Vagina (tissue), 2 donors: ENCODE measurements at regions not wholly inside any gene's neighbourhood (a gene's known extent, or its start where the extent isn't known, plus 50 kb on each side); places are given as distances from the start of the nearest gene placed in this dataset.

Experiments used
- DNase-seq, 2 donors: peaks; one replicate each; pipeline ENCODE4 v3.0.0-alpha.2; 2017; ENCODE audit errors: extremely low spot score in 2 of 2
- H3K27ac ChIP-seq: fragments of 200-600 bp; sonication (generic); one replicate; pipeline ENCODE4 v1.5.1; 2019
- H3K27me3 ChIP-seq: fragments of 200-600 bp; sonication (generic); one replicate; pipeline ENCODE4 v1.5.1; 2019
- H3K36me3 ChIP-seq, 2 donors: fragments of 200-600 bp; sonication (generic); one replicate each; pipeline ENCODE4 v1.5.1; 2017 to 2019
- H3K4me1 ChIP-seq: fragments of 200-600 bp; sonication (generic); one replicate; pipeline ENCODE4 v1.5.1; 2019
- H3K4me3 ChIP-seq, 2 donors: fragments of 200-600 bp; sonication (generic); 1 replicate in 1 of 2; 2 replicates in 1 of 2; pipeline ENCODE4 v1.5.1; 2016 to 2019
- H3K9me3 ChIP-seq: fragments of 200-600 bp; sonication (generic); one replicate; pipeline ENCODE4 v1.5.1; 2019
- POLR2A ChIP-seq, 2 donors: fragments of 450-650 bp; IDR thresholded peaks; one replicate each; pipeline ENCODE4 v1.6.1; 2017; ENCODE audit warnings: antibody characterized with exemption in 2 of 2, mild to moderate bottlenecking in 2 of 2, moderate library complexity in 2 of 2
- POLR2AphosphoS5 ChIP-seq, 2 donors: sonication (generic); formaldehyde crosslinking; IDR thresholded peaks; one replicate each; pipeline ENCODE4 v1.9.0; 2017; ENCODE audit warnings: antibody characterized with exemption in 2 of 2, mild to moderate bottlenecking in 2 of 2, low read depth in 1 of 2; ENCODE audit not compliant: insufficient read depth in 1 of 2
- intact Hi-C: fragments of 100-400 bp; cut with DNase I; formaldehyde crosslinking; loops from one replicate; pipeline ENCODE4 v1.15.1; 2023
- TF ChIP-seq, protein P1 (sequence below), 3 experiments: fragments of 450-650 bp in 2 of 3; fragments of 200-600 bp in 1 of 3; sonication (generic) in 1 of 3; IDR thresholded peaks; one replicate each; pipeline ENCODE4 v1.5.1; 2017 to 2019; ENCODE audit warnings: antibody characterized with exemption in 3 of 3, mild to moderate bottlenecking in 2 of 3, moderate library complexity in 2 of 3

DNA sequence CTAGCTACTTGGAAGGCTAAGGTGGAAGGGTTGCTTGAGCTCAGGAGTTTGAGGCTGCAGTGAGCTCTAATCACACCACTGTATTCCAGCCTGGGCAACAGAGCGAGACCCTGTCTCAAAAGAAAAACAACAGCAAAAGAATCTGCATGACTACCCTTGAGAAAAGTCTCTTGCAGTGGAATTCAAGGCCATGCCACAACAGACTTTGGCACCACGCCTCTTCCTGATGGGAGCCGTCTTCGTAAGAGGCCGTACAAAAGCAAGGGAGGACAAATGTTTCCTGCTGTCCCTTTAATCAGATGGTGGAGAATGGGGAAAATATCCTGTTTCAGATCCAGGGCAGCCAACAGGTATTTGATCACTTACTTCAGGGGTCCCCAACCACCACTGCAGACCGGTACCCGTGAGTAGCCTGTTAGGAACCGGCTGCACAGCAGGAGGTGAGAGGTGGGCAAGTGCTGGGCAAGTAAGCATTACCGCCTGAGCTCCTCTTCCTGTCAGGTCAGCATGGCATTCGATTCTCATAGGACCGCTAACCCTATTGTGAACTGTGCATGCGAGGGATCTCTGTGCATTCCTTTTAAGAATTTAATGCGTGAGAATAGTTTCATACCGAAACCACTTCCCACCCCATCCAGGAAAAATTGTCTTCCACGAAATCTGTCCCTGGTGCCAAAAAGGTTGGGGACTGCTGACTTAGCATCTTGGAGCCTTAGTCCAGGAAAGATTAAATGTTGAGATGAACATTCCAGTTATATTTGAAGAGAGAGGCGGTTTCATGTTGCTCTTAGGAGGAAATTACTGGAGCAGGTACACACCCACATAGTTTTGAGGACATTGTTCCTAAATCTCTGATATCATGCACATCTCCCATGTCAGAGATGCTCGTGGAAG is 94.4 kb upstream of the XPO1 start:
- TF ChIP-seq, protein P1, sequence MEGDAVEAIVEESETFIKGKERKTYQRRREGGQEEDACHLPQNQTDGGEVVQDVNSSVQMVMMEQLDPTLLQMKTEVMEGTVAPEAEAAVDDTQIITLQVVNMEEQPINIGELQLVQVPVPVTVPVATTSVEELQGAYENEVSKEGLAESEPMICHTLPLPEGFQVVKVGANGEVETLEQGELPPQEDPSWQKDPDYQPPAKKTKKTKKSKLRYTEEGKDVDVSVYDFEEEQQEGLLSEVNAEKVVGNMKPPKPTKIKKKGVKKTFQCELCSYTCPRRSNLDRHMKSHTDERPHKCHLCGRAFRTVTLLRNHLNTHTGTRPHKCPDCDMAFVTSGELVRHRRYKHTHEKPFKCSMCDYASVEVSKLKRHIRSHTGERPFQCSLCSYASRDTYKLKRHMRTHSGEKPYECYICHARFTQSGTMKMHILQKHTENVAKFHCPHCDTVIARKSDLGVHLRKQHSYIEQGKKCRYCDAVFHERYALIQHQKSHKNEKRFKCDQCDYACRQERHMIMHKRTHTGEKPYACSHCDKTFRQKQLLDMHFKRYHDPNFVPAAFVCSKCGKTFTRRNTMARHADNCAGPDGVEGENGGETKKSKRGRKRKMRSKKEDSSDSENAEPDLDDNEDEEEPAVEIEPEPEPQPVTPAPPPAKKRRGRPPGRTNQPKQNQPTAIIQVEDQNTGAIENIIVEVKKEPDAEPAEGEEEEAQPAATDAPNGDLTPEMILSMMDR (IDR thresholded peaks at IDR 0.05): no peak
- TF ChIP-seq POLR2A (IDR thresholded peaks at IDR 0.05) (no peak), POLR2AphosphoS5 (IDR thresholded peaks at IDR 0.05; ENCODE audit: insufficient read depth in 1 of 2, low read depth in 1 of 2) (no peak)
- H3K4me1 ChIP-seq: no peaks in the 10 kb centered on the region
- H3K36me3 ChIP-seq: no peaks in the 10 kb centered on the region
- H3K9me3 ChIP-seq: no peaks in the 10 kb centered on the region
- H3K27ac ChIP-seq: no peak overlapping the region
- no peak overlapping the region for H3K4me3 ChIP-seq
- DNase-seq: no peak
- intact Hi-C loops: no loop called here
- H3K27me3 ChIP-seq: no peaks in the 10 kb centered on the region

- TF ChIP-seq, protein P1 (IDR thresholded peaks at IDR 0.05): no peak
- TF ChIP-seq POLR2AphosphoS5 (IDR thresholded peaks at IDR 0.05; ENCODE audit: insufficient read depth in 1 of 2, low read depth in 1 of 2) (no peak), POLR2A (IDR thresholded peaks at IDR 0.05) (no peak)
- Histone ChIP-seq H3K36me3 (no peaks in the 10 kb centered on the region), H3K4me1 (no peaks in the 10 kb centered on the region), H3K27me3 (no peaks in the 10 kb centered on the region), H3K27ac (no peak overlapping the region), H3K9me3 (no peaks in the 10 kb centered on the region), H3K4me3 (no peak overlapping the region)
- no peak for DNase-seq
- intact Hi-C loops: no loop called here
Measured at GRCh38 chr2:61631321-61631720, 93.2 kb upstream of the XPO1 start.

- Histone ChIP-seq H3K27ac (no peak overlapping the region), H3K36me3 (no peaks in the 10 kb centered on the region), H3K27me3 (no peaks in the 10 kb centered on the region), H3K4me3 (no peak overlapping the region), H3K4me1 (no peaks in the 10 kb centered on the region), H3K9me3 (no peaks in the 10 kb centered on the region)
- DNase-seq: no peak
- intact Hi-C loops: no loop called here
- TF ChIP-seq POLR2A (IDR thresholded peaks at IDR 0.05) (no peak), POLR2AphosphoS5 (IDR thresholded peaks at IDR 0.05; ENCODE audit: insufficient read depth in 1 of 2, low read depth in 1 of 2) (no peak)
- TF ChIP-seq, protein P1 (IDR thresholded peaks at IDR 0.05): no peak
Measured at GRCh38 chr2:61626827-61627226, 88.7 kb upstream of the XPO1 start.

DNA sequence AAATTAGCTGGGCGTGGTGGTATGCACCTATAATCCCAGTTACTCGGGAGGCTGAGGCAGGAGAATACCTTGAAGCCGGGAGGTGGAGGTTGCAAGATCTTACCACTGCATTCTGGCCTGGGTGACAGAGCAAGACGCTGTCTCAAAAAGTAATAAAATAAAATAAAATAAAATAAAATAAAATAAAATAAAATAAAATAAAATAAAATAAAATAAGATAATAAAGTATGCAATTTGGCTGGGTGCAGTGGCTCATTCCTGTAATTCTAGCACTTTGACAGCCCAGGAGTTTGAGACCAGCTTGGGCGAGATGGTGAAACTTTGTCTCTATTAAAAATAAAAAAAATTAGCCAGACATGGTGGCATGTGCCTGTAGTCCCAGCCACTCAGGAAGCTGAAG is 85.6 kb upstream of the XPO1 start:
- H3K4me1 ChIP-seq: no peaks in the 10 kb centered on the region
- no peak for DNase-seq
- H3K36me3 ChIP-seq: no peaks in the 10 kb centered on the region
- intact Hi-C loops: no loop called here
- H3K9me3 ChIP-seq: no peaks in the 10 kb centered on the region
- no peaks in the 10 kb centered on the region for H3K27me3 ChIP-seq
- no peak overlapping the region for H3K27ac ChIP-seq
- H3K4me3 ChIP-seq: no peak overlapping the region
- TF ChIP-seq POLR2AphosphoS5 (IDR thresholded peaks at IDR 0.05; ENCODE audit: insufficient read depth in 1 of 2, low read depth in 1 of 2) (no peak), POLR2A (IDR thresholded peaks at IDR 0.05) (no peak)
- TF ChIP-seq, protein P1 (IDR thresholded peaks at IDR 0.05): no peak
